ENCODE measurements at regions not wholly inside any gene's neighbourhood (a gene's known extent, or its start where the extent isn't known, plus 50 kb on each side); places are given as distances from the start of the nearest gene placed in this dataset.

DNA sequence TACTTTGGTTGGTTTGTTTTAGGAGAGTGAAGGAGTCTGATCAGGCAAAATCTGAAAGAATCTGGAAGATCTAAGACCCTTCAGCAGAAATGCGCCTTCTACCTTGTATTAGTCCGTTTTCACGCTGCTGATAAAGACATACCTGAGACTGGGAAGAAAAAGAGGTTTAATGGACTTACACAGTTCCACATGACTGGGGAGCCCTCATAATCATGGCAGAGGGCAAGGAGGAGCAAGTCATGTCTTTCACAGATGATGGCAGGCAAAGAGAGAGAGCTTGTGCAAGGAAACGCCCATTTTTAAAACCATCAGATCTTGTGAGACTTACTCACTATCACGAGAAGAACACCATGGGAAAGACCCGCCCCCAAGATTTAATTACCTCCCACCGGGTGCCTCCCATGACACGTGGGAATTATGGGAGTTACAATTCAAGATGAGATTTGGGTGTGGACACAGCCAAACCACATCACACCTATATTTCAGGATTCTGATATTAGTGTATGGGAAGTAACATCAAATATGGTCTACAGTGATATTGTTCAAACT is 99.3 kb downstream of the GLUL start:
- DNase-seq, result no peak

DNA sequence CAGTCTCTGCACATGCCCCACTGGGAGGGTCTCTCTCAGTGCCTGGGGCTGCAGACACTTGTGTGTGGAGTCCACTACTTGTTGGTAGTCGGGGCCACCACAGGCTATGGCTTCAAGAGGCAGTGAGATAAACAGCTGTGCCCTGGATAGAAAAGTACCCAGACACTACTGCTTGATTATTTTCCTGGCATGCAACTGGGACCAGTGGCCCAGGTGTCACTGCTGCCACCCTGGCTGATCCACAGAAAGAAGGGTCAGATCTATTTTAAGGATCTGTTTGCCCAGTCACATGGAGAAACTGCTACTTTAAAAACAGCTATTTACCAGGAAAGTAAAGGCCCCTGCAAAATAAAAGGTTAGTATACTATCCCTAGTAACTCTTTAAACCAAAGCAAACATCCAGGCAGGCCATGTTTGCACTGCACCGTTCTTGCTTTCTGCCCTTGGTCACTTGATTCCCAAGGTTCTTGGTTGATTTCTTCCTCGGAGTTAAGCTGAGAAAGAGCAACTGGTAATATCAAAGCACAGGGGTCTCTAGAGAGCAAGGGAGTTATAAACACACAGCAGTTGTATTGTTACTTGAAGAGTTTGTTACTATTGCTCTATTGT is 99.9 kb downstream of the GLUL start:
- no peak for DNase-seq

DNA sequence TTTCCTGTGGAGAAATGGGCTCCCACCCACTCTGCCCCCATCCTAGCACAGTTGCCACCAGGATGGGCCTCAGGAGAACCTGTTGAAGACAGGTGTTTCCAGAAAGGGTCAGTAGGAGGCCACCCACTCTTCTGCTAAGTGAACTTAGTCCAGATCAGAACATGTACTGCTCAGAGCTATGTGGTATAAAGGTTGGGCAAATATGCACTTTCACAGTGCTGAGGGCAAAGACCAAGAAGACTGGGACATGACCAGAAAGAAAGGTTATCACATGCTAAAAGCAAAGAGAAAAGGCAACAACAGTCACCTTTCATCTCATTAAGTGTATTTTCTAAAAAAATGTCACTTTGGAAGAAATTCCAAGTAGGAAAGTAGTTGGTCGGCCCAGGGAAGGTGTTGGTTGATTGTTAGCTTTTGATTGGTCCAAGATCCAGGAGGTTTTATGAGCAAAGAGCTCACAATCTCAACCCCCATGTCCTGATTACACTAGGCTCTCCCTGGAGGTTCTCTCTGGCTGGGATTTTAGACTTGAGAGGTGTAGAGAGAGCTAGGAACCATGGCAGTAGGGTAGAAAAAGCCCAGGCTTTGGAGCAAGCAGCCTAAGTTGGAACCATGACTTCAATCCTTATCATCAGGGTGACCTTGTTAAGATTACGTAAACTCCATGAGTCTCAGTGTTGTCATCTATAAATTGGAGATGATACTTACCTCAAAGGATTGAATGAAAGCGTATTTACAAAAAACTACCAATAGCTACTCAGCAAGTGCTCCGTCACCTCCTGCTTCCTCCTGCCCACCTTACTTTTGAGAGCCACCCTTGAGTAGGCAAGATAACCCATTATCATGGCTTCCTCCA is 102.6 kb downstream of the GLUL start:
- DNase-seq, result no peak

DNA sequence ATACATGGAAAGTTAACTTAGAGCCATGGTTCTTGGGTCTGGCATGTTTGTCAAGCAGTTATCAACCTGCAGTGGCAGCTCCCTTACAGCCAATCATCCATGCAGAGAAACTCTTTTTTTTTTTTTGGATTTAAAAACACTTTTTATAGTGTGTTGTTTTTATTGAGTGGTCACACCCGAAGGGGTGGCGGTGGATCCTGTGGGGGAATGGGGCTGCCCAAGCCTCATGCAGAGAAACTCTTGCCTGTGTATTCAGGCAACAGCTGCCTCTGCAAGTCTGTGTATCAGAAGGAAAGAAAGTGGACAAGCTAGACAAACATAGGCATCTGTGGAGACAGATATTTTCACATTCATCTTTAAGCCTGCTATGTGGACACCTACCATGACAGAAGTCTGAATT is 104.8 kb downstream of the GLUL start:
- no peak for DNase-seq

DNA sequence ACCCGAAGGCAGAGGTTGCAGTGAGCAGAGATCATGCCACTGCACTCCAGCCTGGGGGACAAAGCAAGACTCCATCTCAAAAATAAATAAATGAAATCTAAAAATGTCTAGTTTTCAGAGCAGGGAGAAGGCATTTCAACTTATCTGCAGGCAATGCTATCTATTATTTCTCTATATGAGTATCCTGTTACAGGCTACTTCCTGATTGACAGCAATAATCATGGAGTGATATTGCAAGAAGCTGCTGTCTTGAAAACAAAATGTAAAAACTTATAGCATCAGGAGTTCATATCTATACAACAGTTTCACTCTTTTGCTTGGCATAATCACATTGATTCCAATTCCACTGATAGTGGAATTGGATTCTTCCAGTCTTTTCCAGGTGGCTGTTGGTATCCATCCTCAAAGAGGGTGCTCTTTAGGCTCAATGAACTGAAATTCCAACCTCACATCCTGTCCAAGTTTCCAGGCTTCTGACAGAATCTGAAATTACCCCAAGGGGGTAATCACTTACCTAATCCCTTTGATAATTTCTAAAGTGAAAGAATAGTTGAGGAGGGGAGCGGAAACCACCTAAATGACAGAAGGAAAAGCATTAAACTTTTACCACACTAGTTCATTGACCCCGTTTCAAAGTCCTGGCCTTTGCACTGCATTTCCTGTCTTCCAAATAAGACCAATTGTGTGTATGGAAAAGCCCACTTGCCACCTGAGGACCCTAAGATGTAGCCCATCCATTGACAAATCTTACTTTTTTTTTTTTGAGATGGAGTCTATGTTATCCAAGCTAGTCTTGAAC is 107.6 kb downstream of the GLUL start:
- no peak for DNase-seq

DNA sequence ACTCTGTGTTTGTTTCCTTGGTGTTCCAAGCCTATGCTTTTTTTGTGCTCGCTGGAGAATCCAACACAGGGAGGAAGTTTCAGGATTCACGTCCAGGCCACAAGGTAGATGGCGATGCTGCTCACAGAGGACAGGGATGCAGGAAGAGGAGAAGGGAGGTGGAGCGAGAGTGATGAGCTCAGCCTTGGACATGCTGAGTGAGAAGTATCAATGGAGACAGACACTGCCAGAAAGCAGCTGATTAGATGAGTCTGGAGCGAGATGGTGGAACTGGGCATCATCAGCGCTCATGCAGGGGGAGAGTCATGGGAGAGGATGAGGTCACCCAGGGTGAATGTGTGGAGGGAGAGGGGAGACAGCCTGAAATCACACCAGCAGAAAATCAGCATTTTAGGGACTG is 110.0 kb downstream of the GLUL start:
- no peak for DNase-seq

DNA sequence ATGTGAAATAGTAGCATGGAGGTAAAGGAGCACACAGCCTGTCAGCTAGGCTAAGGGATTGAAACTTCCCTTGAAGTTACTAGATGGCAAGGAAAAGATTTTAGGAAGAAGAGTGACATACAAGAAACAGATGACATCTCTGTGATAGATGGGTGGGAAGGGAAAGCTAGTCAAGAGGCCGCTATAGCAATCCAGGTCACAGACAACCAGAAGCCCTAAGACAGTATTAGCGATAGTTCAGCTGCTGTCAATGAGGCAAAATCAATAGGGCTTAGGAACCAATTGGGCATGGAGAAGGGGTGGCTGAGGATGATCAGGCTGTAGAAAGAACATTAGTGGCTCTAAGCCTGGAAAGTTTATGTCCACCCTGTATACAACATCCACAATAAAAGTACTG is 111.1 kb downstream of the GLUL start:
- DNase-seq, result no peak

DNA sequence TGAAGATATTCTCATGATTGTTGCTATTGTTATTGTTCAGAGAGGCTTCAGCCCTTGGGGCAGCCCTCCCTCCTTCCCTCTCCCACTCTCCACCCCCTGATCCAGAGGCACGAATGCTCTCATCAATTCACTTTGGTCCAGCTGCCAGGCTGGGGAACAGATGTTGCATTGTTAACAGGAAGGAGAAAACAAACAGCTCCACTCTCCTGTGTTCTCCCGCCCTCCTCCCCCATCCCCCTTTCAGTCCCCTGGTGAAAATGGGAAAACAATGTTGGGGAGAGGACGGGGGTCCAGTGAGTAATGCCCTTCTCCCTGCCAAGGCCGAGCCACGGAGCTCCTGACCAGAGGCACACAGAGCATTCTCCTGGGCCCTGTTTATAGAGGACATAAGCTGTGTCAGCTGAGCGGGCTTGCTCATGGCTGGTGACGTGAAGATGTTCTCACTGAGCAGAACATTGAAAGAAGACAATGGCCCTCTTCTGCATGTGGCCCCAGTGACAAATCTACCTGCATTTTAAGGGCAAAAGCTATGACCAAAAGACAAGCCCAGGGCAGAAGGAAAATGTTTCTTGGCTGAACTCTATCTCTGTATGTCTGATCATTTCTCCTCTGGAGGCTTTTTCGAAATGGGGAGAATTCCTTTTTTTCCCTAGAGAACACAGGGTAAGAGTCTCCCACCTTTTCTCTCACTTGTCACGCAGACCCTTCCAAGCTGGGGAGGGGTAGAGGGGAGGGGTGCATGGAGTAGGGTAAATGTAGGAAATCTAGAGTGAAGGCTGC is 111.7 kb downstream of the GLUL start:
- DNase-seq, result no peak

DNA sequence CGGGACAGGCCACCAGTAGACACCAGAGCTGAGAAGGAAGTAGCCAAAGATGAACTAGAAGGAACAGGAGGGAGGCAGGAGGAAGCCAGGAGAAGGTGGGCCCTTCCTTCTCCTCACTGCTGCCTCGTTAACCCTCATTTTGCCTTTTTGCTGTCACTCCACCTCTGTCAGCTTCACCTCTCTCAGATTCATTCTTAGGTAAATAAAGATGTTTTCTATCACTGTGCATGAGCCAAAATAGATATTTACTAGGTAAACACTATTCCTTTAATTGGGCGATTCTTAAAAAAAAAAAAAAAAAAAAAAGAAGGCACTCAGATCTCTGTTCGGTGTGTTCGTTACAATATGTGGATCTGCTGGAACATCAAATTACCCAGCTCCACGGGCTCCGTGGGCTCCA is 112.3 kb downstream of the GLUL start:
- no peak for DNase-seq

DNA sequence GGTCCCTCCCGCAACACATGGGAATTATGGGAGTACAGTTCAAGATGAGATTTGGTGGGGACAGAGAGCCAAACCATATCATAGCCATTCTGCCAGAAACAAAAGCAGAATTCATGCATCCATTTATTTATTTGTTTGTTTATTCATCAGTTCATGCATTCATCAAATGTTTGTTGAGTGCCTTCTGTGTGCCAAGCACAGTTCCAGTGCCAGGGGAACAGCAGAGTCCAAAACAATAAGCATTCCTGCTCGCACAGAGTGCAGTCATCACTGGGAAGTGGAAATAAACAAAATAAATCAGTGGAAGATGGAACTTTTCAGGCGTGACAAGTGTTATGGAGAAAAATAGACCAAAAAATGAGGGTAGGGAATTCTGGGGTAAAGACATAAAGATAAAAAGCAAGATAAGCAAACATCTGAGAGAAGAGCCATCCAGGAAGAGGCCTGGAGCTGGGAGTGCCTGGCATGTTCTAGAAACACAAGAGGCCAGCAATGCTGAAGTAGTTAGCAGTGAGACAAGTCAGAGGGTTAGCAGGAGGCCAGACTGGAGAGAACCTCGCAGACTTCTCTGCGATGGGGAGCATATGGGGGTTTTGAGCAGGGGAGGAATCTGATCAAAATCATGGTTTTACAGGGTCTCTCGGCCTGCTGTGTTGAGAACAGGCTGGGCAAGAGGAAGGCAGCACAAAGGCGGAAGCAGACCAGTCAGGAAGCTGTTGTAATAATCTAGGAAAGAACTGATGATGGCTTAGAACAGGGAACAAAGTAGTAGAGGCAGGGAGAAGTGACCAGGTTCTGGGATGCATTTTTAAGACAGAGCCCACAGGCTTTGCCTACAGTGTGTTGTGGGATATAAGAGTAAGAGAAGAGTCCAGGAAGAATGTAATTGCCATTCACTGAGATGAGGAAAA is 113.2 kb downstream of the GLUL start:
- DNase-seq, result no peak

DNA sequence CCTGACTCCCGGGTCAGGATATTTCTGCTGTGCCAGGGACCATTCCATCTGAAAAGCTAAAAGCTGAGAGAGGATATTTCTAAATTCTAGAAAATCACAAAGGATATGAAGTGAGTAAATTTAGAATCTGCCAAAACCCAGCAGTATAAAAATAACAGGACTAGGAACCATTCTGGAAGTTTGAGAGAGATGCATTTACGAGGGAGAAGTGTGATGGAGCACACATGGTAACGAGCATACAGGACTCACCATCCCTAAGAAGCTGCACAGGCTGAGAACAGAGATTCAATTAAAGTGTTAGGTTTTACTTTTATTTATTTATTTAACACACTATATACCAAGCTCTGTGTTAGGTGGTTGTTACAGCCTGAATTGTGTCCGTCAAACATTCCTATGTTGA is 116.3 kb downstream of the GLUL start:
- DNase-seq, result no peak

DNA sequence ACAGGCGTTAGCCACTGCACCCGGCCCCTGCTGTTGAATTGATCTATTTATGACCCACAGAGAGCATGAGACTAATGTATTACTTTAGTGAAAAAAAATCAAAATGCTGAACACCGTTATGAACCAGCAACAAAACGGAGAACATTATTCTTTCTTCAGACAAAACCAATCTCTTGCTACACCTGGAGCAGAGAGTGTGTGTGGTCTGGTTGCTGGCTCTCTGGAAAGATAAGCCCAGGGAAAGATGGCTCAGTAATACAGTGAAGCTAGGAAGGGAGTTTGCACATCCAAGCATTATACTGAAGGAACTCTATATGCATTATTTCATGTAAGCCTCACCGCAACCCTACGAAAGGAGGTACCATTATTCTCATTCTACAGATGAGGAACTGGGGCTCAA is 117.0 kb downstream of the GLUL start:
- DNase-seq, result no peak

DNA sequence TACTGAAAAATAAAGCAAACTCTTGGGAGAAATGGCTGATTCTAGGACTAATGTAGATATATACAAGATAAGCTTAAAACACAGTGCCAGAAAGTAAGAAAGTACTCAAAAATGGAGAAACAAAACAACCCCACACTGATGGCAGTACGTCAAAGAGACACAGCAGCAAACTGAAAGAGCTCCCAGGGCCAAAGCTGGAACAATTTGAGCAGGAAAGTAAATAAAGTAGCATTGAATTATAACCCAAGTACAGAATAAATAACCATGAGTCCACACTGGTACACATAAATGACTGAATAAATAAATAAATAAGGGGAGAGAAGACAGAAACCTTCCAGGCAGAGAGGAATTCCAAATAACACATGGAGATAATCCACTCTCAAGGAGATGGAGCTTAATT is 120.9 kb downstream of the GLUL start:
- DNase-seq, result no peak

DNA sequence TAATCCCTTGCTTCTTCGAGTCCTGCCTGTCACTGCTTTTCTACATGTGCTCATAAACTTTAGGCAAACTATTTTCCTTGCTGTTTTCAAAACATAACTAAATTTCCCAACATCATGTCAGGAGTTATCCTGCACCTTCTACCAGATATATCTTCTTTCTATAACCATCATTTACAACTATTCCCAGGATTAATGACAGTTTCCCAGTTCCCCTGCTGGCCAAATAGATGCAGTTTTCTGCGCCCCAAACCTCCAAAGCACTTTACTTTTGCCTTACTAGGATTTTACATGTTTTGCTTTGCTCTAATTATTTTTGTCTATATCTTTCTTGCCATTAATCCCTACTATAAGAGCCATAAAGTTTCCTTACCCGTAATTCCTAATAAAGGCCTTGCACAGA is 122.5 kb downstream of the GLUL start:
- DNase-seq, result no peak

DNA sequence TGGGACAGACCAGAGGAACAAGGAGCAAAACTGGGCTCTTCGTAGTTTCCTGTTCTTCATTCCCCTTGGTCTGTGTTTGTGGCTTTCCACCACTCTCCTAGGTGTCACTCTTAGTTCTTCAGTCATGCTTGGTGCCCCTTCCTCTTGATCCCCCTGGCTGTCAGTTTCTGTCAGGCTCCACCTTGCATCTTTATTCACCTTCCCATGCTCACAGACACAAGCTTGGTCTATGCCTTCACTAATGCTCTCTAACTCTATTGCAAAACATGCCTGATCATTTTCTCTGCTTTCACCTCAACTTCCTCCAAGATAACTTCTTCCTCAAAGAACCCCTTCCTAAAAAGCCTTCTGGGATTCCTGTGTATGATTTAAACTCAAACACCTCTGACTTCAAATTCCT is 122.9 kb downstream of the GLUL start:
- no peak for DNase-seq

DNA sequence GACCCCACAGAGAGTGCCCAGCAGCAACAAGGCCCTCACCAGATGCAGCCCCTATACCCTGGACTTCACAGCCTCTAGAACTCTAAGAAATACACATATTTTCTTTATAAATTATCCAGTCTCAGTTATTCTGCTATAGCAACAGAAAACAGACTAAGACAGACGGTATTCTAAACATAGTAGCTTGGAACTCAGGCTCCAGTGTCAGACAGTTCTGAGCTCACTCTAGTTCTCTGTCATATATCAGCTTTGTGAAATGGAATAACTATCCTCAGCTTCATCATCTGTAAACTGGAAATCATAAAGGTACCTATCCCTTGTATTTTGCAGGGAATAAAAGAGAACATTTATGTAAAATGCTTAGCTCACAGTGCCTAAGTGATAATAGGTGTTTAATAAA is 127.4 kb downstream of the GLUL start:
- no peak for DNase-seq

DNA sequence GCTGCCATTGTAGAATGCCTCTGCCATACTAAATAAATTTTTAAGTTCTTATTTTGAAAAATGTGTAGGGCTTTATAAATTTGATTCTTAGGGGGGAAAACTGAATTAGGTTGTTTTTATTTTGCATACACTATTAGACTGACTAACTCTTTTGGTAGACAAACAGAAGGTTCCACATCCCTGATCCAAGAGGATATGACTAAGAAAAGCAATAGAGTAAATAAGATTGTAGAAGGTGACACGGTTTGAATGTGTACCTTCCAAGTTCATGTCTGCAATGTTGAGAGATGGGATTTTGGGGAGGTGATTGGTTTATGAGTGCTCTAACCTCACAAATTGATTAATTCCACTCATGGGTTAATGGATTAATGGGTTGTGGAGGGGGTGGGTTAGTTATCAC is 127.9 kb downstream of the GLUL start:
- DNase-seq, result no peak

DNA sequence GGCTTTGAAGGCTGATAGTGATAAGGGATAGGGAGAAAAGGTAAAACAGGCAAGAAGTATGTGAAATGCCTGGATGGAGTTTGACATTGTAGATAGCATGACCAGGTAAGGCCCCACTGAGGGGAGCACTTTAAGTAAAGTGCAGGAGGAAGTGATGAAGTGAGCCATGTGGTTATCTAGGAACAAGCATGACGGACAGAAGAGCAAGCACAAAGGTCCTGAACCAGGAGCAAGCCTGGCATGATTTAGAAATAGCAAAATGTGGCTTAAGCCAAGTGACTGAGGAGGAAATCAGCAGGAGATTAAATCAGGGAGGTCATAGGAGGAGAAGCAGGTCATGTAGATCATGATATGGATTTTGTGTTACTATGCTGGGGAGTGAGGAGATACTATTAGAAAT is 129.2 kb downstream of the GLUL start:
- DNase-seq, result no peak

DNA sequence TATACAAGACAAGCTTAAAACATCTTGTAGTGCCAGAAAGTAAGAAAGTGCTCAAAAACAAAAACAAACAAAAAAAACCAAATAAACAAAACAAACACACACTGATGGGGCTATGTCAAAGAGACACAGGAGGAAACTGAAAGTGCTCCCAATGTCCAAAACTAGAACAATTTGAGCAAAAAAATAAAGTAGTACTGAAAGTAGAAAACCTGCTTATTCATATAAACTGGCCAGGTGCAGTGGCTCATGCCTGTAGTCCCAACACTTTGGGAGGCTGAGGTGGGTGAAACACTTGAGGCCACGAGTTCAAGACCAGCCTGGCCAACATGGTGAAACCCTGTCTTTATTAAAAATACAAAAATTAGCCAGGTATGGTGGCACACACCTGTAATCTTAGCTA is 129.9 kb downstream of the GLUL start:
- DNase-seq, result no peak

DNA sequence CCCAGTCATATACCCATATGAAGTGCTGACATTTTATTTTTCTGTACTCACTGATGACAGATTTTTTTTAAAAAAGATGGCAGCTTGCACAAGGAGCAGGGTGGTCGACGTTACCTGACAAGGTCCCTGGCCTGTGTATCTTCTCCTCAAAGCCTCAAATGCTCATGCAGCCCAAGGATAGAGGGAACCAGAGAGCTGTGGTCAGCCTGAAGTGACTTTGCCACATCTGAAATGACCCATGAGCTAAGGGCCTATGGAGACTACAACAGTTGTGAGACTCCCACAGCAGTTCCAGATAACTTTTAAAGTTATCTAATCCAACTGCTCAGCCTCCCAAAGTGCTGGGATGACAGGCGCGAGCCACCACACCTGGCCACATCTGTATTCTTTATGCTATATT is 131.1 kb downstream of the GLUL start:
- DNase-seq, result no peak

DNA sequence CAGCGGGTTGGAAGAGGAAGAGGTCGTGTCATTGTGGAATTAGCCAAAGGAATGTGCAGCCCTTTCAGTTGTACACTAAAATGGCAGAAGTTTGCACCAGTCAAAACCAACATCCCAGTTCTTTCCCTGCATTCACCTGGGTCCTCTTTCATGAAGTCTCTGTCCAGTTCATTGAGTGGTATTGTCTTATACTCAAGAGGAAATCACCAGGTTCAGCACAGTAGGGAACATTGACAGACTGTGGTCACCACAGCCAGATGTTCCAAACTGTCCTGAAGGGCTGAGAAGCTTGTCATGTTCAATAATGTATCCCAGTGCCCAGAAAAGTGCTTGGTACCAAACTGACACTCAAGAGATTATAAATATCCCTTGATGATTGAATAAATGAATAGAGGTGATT is 131.6 kb downstream of the GLUL start:
- no peak for DNase-seq

All from effector CD8-positive, alpha-beta T cell (primary cell).